ENCODE measurements at regions not wholly inside any gene's neighbourhood (a gene's known extent, or its start where the extent isn't known, plus 50 kb on each side); places are given as distances from the start of the nearest gene placed in this dataset.

DNA sequence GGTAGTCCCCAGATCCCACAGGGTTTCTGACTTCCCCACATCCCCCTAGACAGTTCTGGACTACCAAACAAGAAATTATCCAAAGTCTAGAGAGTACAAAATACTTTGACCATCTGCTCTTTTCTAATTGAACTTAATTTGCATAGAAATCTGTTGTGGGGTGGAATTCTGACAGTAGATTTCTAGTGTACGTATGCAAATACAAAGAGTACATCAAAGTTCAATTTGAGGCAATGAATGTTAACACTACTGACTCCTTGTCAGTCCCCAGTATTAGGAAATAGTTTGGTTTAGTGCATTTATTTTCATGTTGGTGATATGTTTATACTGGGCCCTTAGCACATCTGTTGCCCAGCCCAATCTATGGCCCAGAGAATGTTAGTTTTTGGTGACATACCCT, 292.6 kb downstream of the CETN3 start:
- DNase-seq (ENCODE audit: low read depth, low spot score), result no peak
- H3K4me3 ChIP-seq (ENCODE audit: low read depth, low read length), result no peak overlapping the region
- in situ Hi-C loops (cut with HindIII; ENCODE audit: low sequenced_read_pairs), result no loop called here
- no peak for TF ChIP-seq CTCF (IDR thresholded peaks at IDR 0.05; ENCODE audit: low read depth, low read length)

DNA sequence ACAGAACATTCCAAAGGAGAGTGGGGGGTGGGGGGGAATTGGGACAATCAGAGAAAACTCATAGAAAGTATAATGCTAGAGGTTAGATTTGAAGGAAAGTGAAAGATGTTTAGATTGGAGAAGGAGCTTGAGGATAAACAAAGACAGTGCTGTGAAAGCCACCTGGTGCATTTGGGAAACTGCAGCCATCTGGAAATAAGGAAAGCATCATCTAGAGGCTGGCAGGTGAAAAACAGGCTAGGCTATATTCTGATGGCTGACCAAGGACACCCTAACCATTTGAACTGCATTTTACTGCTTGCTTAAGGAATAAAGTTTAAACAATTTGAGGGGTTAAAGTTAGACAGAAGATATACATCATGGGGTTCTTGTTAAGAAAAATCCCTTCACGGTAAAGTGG, 296.4 kb downstream of the CETN3 start:
- TF ChIP-seq CTCF (IDR thresholded peaks at IDR 0.05; ENCODE audit: low read depth, low read length), result no peak
- no peak for DNase-seq (ENCODE audit: low read depth, low spot score)
- in situ Hi-C loops (cut with HindIII; ENCODE audit: low sequenced_read_pairs), result no loop called here
- H3K4me3 ChIP-seq (ENCODE audit: low read depth, low read length), result no peak overlapping the region

- H3K4me3 ChIP-seq (ENCODE audit: low read depth, low read length), result no peak overlapping the region
- no peak for TF ChIP-seq CTCF (IDR thresholded peaks at IDR 0.05; ENCODE audit: low read depth, low read length)
- DNase-seq (ENCODE audit: low read depth, low spot score), result no peak
- in situ Hi-C loops (cut with HindIII; ENCODE audit: low sequenced_read_pairs), result no loop called here
Measured at GRCh38 chr5:90112033-90112692, 297.4 kb downstream of the CETN3 start.

DNA sequence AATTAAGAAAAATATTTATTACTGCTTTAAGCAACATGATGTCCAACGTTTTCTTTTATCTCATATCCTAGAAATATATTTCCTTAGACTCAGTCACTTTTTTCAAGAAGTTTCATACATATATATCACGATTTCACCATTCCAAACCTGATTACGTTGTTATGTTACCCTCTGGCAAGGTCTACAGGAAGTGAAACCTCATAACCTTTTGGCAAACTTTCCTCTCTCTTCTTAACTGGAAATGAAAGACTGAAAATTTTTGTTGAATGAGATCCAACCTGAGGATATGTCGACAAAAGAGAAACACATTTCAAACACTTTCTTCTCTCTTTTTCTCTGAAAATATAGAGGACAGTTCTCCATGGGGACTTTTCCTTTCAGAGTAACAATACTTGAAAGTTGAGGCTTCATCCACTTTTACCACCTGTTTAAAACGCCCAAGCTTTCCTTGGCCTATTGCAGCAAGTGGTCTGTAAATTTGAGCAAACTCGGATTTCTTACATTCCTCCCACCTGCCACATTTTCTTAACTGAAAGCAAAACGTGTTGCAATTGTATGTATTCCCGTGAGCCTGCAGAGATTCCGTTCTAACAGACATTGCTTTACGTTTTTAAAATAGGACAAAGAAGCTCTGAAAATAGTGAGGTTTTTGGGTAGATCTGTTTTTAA, 298.1 kb downstream of the CETN3 start:
- no peak for TF ChIP-seq CTCF (IDR thresholded peaks at IDR 0.05; ENCODE audit: low read depth, low read length)
- in situ Hi-C loops (cut with HindIII; ENCODE audit: low sequenced_read_pairs), result no loop called here
- H3K4me3 ChIP-seq (ENCODE audit: low read depth, low read length), result no peak overlapping the region
- DNase-seq (ENCODE audit: low read depth, low spot score), result peak; percentile 50

DNA sequence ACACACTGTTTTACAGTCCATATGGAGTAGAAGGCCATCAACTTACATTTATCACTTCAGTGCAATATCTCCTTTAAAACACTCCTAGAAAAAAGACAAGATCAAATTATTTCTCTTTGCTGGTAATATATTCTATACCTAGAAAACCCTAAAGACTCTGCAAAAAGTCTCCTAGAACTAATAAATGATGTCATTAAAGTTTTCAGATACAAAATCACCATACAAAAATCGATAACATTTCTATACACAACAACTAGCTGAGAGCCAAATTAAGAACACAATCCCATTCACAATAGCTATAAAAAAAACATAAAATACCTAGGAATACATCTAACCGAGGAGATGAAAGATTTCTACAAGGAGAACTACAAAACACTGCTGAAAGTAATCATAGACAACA, 300.3 kb downstream of the CETN3 start:
- TF ChIP-seq CTCF (IDR thresholded peaks at IDR 0.05; ENCODE audit: low read depth, low read length), result no peak
- in situ Hi-C loops (cut with HindIII; ENCODE audit: low sequenced_read_pairs), result no loop called here
- no peak for DNase-seq (ENCODE audit: low read depth, low spot score)
- no peak overlapping the region for H3K4me3 ChIP-seq (ENCODE audit: low read depth, low read length)

GRCh38 chr5:90099099-90099498, 310.5 kb downstream of the CETN3 start:
- H3K4me3 ChIP-seq (ENCODE audit: low read depth, low read length), result no peak overlapping the region
- no peak for TF ChIP-seq CTCF (IDR thresholded peaks at IDR 0.05; ENCODE audit: low read depth, low read length)
- DNase-seq (ENCODE audit: low read depth, low spot score), result no peak
- in situ Hi-C loops (cut with HindIII; ENCODE audit: low sequenced_read_pairs), result no loop called here
